ENCODE measurements at regions not wholly inside any gene's neighbourhood (a gene's known extent, or its start where the extent isn't known, plus 50 kb on each side); places are given as distances from the start of the nearest gene placed in this dataset.

- Mint-ChIP-seq H3K9me3 (peaks cover 8% of the 10 kb centered on the region), H3K4me3 (no peak overlapping the region), H3K4me1 (peaks cover 12% of the 10 kb centered on the region), H3K36me3 (ENCODE audit: low read depth) (peaks cover 2% of the 10 kb centered on the region), H3K27me3 (no peaks in the 10 kb centered on the region), H3K27ac (no peak overlapping the region)
- CTCF ChIA-PET = no interaction called here
- POLR2A ChIA-PET = interaction anchor here (0.8 kb wide), 1 partner anchor 27 kb away, joined by 3 read pairs; no protein-coding TSS in a partner anchor
- DNase-seq = no peak
Measured at GRCh38 chr2:30310371-30310770, 79.0 kb downstream of the LBH start.

- peaks cover 17% of the 10 kb centered on the region for H3K4me1 Mint-ChIP-seq
- peaks cover 8% of the 10 kb centered on the region for H3K9me3 Mint-ChIP-seq
- no peak for DNase-seq
- no peak overlapping the region for H3K27ac Mint-ChIP-seq
- ChIA-PET CTCF (no interaction called here), POLR2A (no interaction called here)
- H3K36me3 Mint-ChIP-seq (ENCODE audit: low read depth) = peaks cover 2% of the 10 kb centered on the region
- no peaks in the 10 kb centered on the region for H3K27me3 Mint-ChIP-seq
- no peak overlapping the region for H3K4me3 Mint-ChIP-seq
Measured at GRCh38 chr2:30310955-30311354, 79.6 kb downstream of the LBH start.

- ChIA-PET POLR2A (no interaction called here), CTCF (interaction anchor here (0.7 kb wide), 1 partner anchor 782 kb away, joined by 3 read pairs; no protein-coding TSS in a partner anchor)
- no peak overlapping the region for H3K27ac Mint-ChIP-seq
Measured at GRCh38 chr2:30311711-30312110, 80.4 kb downstream of the LBH start.

GRCh38 chr2:30312916-30313315, 81.6 kb downstream of the LBH start:
- H3K9me3 Mint-ChIP-seq = peaks cover 10% of the 10 kb centered on the region
- peaks cover 2% of the 10 kb centered on the region for H3K36me3 Mint-ChIP-seq (ENCODE audit: low read depth)
- DNase-seq = no peak
- H3K27ac Mint-ChIP-seq = no peak overlapping the region
- no peaks in the 10 kb centered on the region for H3K27me3 Mint-ChIP-seq
- H3K4me3 Mint-ChIP-seq = no peak overlapping the region
- peaks cover 24% of the 10 kb centered on the region for H3K4me1 Mint-ChIP-seq
- POLR2A ChIA-PET = no interaction called here
- CTCF ChIA-PET = interaction anchor here (1.4 kb wide), 1 partner anchor 11 kb away, joined by 3 read pairs; no protein-coding TSS in a partner anchor

More at GRCh38 chr2:30311711-30312110, 80.4 kb downstream of the LBH start:
- Mint-ChIP-seq H3K4me3 (no peak overlapping the region), H3K9me3 (peaks cover 10% of the 10 kb centered on the region), H3K36me3 (ENCODE audit: low read depth) (peaks cover 2% of the 10 kb centered on the region), H3K4me1 (peaks cover 24% of the 10 kb centered on the region), H3K27me3 (no peaks in the 10 kb centered on the region)
- DNase-seq = no peak

GRCh38 chr2:30314981-30315380, 83.6 kb downstream of the LBH start:
- Mint-ChIP-seq H3K27ac (no peak overlapping the region), H3K36me3 (ENCODE audit: low read depth) (peaks cover 2% of the 10 kb centered on the region), H3K27me3 (no peaks in the 10 kb centered on the region), H3K4me1 (peaks cover 24% of the 10 kb centered on the region), H3K4me3 (no peak overlapping the region), H3K9me3 (peaks cover 10% of the 10 kb centered on the region)
- ChIA-PET CTCF (no interaction called here), POLR2A (no interaction called here)
- DNase-seq = no peak

- H3K4me3 Mint-ChIP-seq = no peak overlapping the region
- POLR2A ChIA-PET = no interaction called here
- peaks cover 10% of the 10 kb centered on the region for H3K9me3 Mint-ChIP-seq
- H3K27ac Mint-ChIP-seq = peak overlapping the region; percentile 50
- peaks cover 24% of the 10 kb centered on the region for H3K4me1 Mint-ChIP-seq
- no peak for DNase-seq
- CTCF ChIA-PET = no interaction called here
- no peaks in the 10 kb centered on the region for H3K27me3 Mint-ChIP-seq
- H3K36me3 Mint-ChIP-seq (ENCODE audit: low read depth) = peaks cover 2% of the 10 kb centered on the region
Measured at GRCh38 chr2:30315391-30316063, 84.2 kb downstream of the LBH start.

- no peak overlapping the region for H3K27ac Mint-ChIP-seq
- peaks cover 2% of the 10 kb centered on the region for H3K36me3 Mint-ChIP-seq (ENCODE audit: low read depth)
- peaks cover 10% of the 10 kb centered on the region for H3K9me3 Mint-ChIP-seq
- peaks cover 22% of the 10 kb centered on the region for H3K4me1 Mint-ChIP-seq
- CTCF ChIA-PET = no interaction called here
- POLR2A ChIA-PET = no interaction called here
- no peaks in the 10 kb centered on the region for H3K27me3 Mint-ChIP-seq
- H3K4me3 Mint-ChIP-seq = no peak overlapping the region
- no peak for DNase-seq
Measured at GRCh38 chr2:30316408-30316807, 85.1 kb downstream of the LBH start.

- Mint-ChIP-seq H3K4me1 (peaks cover 22% of the 10 kb centered on the region), H3K36me3 (ENCODE audit: low read depth) (peaks cover 2% of the 10 kb centered on the region), H3K4me3 (no peak overlapping the region), H3K27me3 (no peaks in the 10 kb centered on the region), H3K27ac (no peak overlapping the region), H3K9me3 (peaks cover 10% of the 10 kb centered on the region)
- ChIA-PET CTCF (no interaction called here), POLR2A (no interaction called here)
- no peak for DNase-seq
Measured at GRCh38 chr2:30318987-30319782, 87.9 kb downstream of the LBH start.

- Mint-ChIP-seq H3K4me3 (no peak overlapping the region), H3K27ac (no peak overlapping the region), H3K27me3 (no peaks in the 10 kb centered on the region), H3K9me3 (peaks cover under 1% of the 10 kb centered on the region), H3K4me1 (peaks cover 1% of the 10 kb centered on the region), H3K36me3 (ENCODE audit: low read depth) (no peaks in the 10 kb centered on the region)
- no peak for DNase-seq
- POLR2A ChIA-PET = no interaction called here
- CTCF ChIA-PET = no interaction called here
Measured at GRCh38 chr2:30321466-30321865, 90.1 kb downstream of the LBH start.

- no peak for DNase-seq
- Mint-ChIP-seq H3K4me1 (no peaks in the 10 kb centered on the region), H3K27ac (no peak overlapping the region), H3K27me3 (no peaks in the 10 kb centered on the region), H3K9me3 (no peaks in the 10 kb centered on the region), H3K4me3 (no peak overlapping the region), H3K36me3 (ENCODE audit: low read depth) (no peaks in the 10 kb centered on the region)
- POLR2A ChIA-PET = interaction anchor here (0.9 to 1.8 kb wide), 2 partner anchors 11 to 91 kb away, joined by 4 to 7 read pairs; no protein-coding TSS in a partner anchor
- CTCF ChIA-PET = no interaction called here
Measured at GRCh38 chr2:30323499-30323898, 92.2 kb downstream of the LBH start.

- Mint-ChIP-seq H3K36me3 (ENCODE audit: low read depth) (no peaks in the 10 kb centered on the region), H3K27me3 (no peaks in the 10 kb centered on the region), H3K4me3 (no peak overlapping the region), H3K4me1 (no peaks in the 10 kb centered on the region), H3K27ac (no peak overlapping the region), H3K9me3 (no peaks in the 10 kb centered on the region)
- ChIA-PET CTCF (no interaction called here), POLR2A (interaction anchor here (0.6 to 1.8 kb wide), 2 partner anchors 10 to 1889 kb away, joined by 3 to 7 read pairs; no protein-coding TSS in a partner anchor)
- no peak for DNase-seq
Measured at GRCh38 chr2:30324245-30324908, 93.0 kb downstream of the LBH start.

GRCh38 chr2:30325600-30326328, 94.4 kb downstream of the LBH start:
- Mint-ChIP-seq H3K27me3 (no peaks in the 10 kb centered on the region), H3K27ac (no peak overlapping the region), H3K4me1 (no peaks in the 10 kb centered on the region), H3K36me3 (ENCODE audit: low read depth) (no peaks in the 10 kb centered on the region), H3K4me3 (no peak overlapping the region), H3K9me3 (no peaks in the 10 kb centered on the region)
- ChIA-PET POLR2A (interaction anchor here (0.6 to 1.0 kb wide), 2 partner anchors 9 to 11 kb away, joined by 3 to 4 read pairs; no protein-coding TSS in a partner anchor), CTCF (no interaction called here)
- DNase-seq = no peak

GRCh38 chr2:30326497-30326896, 95.2 kb downstream of the LBH start:
- POLR2A ChIA-PET = no interaction called here
- no peak overlapping the region for H3K27ac Mint-ChIP-seq
- CTCF ChIA-PET = no interaction called here
- no peak overlapping the region for H3K4me3 Mint-ChIP-seq
- H3K4me1 Mint-ChIP-seq = peaks cover 2% of the 10 kb centered on the region
- H3K9me3 Mint-ChIP-seq = no peaks in the 10 kb centered on the region
- no peaks in the 10 kb centered on the region for H3K36me3 Mint-ChIP-seq (ENCODE audit: low read depth)
- H3K27me3 Mint-ChIP-seq = no peaks in the 10 kb centered on the region
- DNase-seq = no peak

Measured in activated CD4-positive, alpha-beta memory T cell treated with anti-CD3 and anti-CD28 coated beads, Interleukin-2, amount 10 ng/mL, durations not matched to agents 7 days and 5 days (primary cell).